HG02973 (cell line): ENCODE measurements at regions not wholly inside any gene's neighbourhood (a gene's known extent, or its start where the extent isn't known, plus 50 kb on each side); places are given as distances from the start of the nearest gene placed in this dataset.

Source experiments
- ATAC-seq: cut with Tn5 transposase; IDR thresholded peaks from one replicate; pipeline ENCODE4 v1.9.1; 2021; ENCODE audit warnings: moderate library complexity; ENCODE audit not compliant: unreplicated experiment

DNA sequence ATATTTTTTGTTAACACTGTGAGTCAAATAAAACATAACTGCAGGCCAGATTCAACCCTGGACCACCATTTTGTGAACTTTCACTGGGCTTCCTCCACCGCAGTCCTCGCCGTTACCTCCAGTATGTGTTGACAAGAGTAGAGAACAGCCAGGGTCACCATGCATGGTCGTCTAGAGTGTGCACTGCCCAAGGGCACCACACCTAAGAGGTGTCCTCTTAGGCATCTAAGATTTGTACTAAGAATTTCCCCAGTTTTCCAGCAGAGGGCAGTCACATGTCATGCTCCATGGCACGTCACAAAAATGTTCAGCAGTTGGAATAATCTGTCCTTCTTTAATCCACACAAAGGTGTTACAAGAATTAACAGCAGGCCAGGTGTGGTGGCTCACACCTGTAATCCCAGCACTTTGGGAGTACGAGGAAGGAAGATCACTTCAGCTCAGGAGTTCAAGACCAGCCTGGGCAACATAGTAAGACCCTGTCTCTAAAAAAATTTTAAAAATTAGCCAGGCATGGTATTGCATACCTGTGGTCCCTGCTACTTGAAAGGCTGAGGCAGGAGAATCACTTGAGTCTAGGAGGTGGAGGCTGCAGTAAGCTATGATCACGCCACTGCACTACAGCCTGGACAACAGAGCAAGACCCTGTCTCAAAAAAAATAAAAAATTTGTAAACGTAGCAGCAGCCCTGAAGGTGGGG, 71.2 kb upstream of the FOXK1 start:
- peak; percentile 69 for ATAC-seq

DNA sequence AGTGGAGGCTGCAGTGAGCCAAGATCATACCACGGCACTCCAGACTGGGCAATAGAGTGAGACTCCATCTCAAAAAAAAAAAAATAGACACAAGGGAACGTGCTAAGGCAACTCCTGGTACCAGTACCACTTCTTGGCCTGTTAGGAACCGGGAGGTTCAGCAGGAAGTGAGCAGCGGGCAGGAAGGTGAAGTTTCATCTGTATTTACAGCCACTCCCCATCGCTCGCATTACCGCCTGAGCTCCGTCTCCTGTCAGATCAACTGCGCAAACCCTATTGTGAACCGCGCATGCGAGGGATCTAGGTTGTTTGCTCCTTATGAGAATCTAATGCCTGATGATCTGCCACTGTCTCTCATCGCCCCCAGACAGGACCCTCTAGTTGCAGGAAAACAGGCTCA, 69.9 kb upstream of the FOXK1 start:
- ATAC-seq, result no peak

DNA sequence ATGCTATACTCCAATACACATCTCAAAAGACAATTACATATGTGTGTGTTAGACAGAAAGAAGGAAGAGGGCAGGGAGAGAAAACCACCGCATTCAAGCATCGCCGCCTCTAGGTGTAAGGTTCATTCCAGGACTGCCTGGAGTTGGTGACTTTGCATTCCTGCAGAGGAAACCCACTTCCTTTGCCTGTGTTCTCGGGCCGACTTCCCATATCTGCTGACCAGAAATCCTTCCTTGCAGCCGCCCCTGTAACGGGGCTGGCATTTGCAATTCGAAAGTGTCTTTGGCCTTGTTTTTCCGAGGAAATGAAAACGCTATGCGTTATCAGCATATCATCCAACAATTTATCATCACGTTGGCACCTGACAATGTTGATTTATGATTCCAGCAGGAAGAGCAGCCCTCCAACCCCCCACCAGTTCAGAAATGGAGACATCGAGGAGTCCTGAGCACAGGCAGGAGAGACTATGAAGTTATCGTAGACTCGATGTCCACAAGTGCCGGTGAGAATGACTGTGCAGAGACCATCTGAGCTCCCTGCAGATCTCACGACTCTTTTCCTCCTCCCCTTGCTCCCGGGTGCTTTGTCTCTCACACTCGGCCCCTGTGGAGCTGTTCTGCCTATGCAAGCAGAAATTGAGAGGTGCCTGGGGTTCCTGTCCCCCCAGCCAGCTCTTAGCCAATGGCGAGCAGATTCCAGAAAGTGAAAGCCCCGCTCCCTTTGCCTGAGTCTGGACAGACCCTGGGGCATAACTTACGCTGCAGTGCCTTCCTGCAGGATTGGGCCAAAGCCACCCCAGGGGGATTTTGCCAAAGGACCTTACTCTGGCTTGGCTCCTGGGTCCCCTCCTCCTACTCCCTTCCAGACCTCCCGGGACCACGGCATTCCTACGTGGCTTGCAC, 68.9 kb upstream of the FOXK1 start:
- ATAC-seq, result no peak

- ATAC-seq, result no peak
These were observed 68.1 kb upstream of the FOXK1 start for GRCh38 chr7:4613846-4614548.

GRCh38 chr7:4616116-4616515, 66.0 kb upstream of the FOXK1 start:
- no peak for ATAC-seq

DNA sequence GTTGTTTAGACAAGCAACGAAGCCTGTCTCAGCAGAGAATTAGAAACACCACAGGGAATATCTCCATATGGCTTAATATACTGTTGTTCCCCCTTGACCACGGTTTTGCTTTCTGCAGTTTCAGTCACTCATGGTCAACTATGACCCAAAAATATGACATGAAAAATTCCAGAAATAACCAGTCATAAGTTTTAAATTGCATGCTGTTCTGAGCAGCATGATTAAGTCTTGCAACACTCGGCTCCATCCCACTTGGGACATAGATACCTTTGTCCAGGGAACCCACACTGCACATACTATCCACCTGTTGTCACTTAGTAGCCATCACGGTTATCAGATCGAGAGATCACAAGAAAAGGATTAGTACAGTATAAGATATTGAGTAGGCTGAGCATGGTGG, 60.7 kb upstream of the FOXK1 start:
- ATAC-seq, result no peak

DNA sequence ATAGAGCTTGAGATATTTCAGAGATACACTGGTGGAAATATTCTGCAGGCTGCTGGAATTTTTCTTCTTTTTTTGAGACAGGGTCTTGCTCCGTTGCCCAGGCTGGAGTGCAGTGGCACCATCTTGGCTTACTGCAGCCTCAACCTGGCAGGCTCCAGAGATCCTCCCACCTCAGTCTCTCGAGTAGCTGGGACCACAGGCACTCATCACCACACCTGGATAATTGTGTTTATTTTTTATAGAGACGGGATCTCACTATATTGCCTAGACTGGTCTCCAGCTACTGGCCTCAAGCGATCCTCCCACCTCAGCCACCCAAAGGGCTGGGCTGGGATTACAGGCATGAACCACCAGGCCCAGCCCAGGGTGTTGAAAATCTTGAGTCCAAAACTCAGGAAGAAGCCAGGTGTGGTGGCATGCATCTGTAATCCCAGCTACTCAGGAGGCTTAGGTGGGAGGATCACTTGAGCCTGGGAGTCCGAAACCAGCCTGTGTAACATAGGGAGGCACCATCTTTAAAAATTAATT, 55.7 kb upstream of the FOXK1 start:
- no peak for ATAC-seq

DNA sequence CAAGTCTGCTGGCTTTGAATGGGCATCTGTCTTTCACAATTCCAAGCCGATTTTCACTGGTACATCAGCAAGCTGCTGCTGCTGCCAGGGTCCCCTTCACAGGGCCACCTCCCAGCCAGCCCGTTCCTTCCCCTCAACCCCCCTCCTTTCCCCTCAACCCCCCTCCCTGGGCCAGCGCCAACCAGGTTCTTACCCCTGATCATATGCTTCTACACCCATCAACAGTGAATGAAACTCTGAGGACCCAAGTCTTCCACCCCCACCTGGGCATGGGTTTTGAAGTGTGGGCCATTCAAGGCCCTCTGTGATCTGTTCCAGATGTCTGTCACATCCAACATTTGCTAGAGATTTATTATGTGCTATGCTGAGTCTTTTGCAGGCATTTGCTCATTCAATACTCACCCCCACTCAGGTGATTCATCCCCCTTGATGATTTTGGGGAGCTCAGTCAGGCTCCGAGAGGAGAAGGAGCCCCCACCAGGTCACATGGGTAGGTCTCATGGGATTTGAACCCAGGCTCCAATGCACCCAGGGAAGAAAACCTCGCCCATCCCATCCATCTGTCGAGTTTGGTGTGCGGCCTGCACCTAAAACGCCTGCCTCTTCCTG, 52.7 kb upstream of the FOXK1 start:
- ATAC-seq, result no peak

GRCh38 chr7:4631380-4632179, 50.5 kb upstream of the FOXK1 start:
- no peak for ATAC-seq
